ENCODE measurements at regions not wholly inside any gene's neighbourhood (a gene's known extent, or its start where the extent isn't known, plus 50 kb on each side); places are given as distances from the start of the nearest gene placed in this dataset.
A peak's percentile ranks its signal among the peaks of the same experiment; 100 is the strongest.
"Not testable (repeated sequence)": the region's sequence is repeated elsewhere in the genome, so short reads cannot be mapped to it uniquely, and the experiment has no call there.

DNA sequence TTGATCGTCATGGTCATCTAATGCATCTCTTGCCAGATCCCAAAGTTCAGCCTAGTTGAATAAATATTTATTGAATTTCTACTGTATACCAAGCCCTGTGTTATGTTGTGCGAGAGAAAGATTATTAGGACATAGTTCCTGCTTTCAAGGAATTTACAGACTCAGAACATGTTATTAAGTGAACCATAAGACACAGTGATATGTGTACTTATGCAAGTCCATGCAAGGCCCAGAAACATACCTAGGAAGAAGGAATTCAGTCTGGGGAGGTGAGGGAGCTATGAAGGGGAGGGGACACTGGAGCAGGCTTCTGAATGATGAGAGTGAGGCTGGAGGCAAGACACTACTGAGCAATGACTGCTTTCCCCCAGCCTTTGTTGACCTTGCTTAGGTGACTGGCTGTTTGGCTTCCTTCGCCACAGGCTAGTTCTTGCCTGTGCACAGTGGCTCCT is 81.4 kb downstream of the ACAA2 start:
- no peak for DNase-seq (ENCODE audit: low read depth in 2 of 2)

DNA sequence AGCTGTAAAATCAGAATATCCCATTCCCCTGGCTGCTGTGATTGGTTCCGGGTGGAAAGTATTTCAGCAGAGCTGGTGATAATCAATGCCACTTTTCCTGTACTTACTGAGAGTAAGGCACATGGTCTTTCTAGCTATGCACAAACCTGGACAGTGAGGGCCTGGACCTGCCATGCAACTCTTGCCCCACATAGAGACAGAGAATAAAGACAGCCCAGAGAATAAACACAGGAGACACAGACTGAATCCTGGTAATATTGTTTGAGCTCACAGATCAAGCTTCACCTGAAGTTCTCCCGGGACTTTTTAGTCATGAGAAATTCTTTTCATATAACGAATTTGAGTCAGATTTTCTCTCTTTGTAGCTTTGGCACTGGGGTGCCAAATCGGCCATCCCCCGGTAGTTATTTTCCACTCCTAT is 81.9 kb downstream of the ACAA2 start:
- DNase-seq (ENCODE audit: low read depth in 2 of 2) = no peak

DNA sequence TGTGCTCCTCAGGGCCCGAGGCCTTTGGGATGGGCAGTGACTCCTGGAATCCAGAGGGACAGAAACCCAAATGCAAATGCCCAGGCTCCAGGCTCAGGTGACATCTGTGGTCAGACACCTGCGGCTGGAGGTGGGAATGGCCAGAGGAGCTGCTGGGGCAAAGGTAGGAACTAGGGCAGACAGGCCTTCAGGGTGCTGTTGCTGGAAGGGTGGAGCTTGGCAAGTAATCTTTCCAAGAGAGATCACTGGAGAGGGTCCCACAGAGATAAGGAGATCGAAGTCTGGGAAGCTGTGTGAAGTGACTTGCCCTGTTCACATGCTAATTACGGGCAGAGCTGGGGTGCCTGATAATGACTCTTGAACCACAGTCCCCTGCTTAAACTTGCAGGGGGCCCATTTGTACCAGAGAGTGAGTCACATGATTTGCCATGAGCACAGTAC is 82.4 kb downstream of the ACAA2 start:
- no peak for DNase-seq (ENCODE audit: low read depth in 2 of 2)

DNA sequence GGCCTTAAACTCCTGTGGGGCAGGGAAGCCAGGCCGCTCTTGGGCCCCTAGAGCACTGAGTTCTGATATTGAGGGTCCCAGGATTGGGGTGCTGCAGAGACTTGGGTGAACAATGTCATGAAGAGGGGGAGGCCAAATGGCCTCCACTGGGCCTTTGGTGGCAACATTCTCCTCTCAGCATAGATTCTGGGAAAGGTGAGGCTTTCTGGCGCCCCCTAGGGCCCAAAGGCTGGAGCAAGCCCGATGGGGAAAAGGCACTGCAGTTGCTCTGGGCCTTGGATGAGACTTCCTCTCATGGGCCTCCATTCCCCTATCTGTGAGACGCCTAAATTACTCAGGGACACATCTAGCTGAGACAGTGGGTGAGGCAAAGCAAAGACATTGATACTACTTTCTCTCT is 84.8 kb downstream of the ACAA2 start:
- DNase-seq (ENCODE audit: low read depth in 2 of 2) = peak in 1 of 2 experiments; percentile 32

DNA sequence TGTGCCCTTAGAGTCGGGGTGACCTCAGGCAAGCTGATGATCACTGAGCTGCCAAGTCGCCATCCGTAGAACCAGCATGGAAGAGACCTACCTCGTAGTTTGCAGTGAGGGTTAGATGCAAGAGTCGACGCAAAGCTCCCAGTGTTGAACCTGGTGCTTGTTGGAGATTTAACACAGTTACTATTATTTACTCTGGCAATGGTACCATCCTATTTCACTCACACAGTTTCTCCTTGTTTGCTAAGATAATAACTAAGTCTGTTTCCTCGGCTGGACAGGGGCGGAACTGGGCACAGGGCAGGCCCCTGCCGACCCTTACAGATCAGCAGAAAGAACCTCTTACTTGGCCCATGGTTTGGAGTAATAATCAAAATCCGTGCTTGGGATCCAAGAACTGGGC is 85.5 kb downstream of the ACAA2 start:
- no peak for DNase-seq (ENCODE audit: low read depth in 2 of 2)

DNA sequence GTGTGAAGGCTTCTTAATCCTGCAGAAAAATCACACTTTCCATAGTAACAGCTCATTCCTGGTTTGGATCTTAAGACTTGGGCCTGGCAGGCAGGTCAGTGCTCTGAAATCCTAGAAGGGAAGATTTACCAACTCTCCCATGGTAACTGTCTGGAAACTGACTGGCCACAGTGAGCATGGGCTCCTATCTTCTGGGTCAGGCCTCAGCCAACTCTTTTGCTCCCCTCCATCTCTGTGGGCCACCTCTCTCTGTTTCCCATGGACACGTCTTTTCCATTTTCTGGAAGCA is 86.7 kb downstream of the ACAA2 start:
- no peak for DNase-seq (ENCODE audit: low read depth in 2 of 2)

DNA sequence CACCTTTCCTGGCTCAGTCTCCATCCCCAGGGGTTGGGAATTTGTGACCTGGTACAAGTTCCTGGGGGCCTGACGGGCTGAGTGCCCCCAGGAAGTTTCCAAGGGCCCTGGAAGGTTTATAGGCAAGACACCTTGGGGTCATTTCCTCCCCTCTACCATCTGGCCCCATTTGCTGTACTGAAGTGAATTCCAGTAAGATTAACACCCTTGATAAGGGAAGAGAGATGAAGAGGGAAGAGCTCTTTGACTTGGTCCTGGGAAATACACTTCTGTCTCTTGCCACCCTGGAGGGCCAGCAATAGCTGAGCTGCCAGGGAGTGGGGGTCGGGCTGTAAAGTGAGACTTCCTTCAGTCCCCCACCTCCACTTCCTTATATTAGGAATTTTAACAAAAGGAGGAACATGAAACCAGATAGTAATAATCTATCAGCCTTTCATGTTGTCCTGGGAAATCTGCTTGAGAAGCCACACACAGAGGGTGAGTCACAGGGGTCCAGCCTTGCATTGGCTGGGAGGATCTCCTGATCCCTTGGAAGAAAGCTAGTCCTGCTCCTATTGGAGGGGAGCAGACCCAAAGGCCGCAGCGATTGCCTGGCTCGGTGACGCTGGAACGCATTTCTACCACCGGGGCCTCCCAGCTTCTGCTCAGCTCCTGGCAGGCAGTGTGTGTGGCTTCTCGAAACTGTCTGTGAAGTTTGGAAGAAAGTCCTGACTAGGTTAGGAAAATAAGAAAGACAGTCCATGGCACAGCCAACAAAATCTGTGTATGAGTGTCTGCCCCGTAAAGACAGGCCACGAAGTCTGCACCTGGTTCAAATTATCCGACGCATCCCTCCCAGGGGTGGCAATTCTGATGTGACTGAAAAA is 87.3 kb downstream of the ACAA2 start:
- no peak for DNase-seq (ENCODE audit: low read depth in 2 of 2)

DNA sequence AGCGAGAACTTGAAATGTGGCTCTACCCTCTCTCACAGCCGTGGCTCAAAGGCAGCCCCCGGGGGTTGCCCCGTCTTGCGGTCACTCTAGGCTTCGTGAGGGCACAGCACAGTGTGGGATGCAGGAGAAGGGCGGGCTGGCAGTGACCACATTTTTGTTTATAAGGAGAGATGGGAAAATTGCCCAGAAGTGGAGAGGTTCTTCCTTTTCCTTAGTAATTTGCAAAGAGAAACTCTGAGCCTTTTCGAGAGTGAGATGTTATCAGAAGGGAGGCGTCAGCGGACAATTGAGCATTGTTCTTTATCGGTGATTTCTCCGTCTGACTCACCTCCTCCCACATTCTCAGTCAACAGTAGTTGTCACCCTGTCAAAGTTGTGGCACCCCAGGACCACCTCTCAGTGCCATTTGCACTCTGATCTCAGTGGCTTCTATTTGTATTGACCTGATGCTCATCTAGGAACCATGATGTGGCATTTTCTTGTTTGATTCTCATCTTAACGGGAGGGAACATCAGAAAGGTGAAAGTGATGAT is 89.6 kb downstream of the ACAA2 start:
- no peak for DNase-seq (ENCODE audit: low read depth in 2 of 2)

DNA sequence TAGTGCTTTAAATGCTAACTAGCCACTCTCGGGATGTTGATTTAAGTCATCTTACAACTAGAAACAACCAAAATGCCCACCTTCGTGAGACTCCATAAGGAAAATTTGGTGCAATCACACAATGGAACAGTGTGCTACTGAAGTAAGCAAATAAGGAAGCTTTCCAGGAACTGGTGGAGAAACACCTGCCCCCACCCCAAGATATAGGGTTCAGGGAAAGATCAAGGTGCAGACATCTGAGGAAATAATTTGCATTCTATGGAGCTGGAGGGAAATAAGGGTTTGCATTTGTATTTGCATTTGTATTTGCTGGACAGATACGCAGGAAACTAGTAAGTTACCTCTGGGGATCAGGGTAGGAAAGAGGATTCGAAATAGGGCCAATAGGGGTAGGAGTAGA is 90.9 kb downstream of the ACAA2 start:
- no peak for DNase-seq (ENCODE audit: low read depth in 2 of 2)

DNA sequence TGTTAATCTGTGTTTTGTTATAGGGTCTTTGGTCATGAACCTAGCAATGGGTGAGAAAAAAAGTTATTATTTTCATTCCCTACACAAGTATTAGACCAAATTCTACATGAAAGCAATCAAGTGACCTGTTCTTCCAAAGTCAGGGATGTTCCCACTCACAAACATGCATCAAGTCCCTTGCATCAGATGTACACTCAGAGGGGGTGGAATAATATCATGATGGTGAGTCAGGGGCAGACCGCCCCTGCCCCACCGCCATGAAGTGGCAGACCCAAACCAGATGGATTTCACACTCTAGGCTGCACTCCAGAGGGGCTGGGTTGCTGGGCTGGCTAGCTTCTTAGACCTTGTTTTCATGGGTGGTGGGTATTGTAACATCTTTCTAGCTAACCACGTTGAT is 91.4 kb downstream of the ACAA2 start:
- no peak for DNase-seq (ENCODE audit: low read depth in 2 of 2)

DNA sequence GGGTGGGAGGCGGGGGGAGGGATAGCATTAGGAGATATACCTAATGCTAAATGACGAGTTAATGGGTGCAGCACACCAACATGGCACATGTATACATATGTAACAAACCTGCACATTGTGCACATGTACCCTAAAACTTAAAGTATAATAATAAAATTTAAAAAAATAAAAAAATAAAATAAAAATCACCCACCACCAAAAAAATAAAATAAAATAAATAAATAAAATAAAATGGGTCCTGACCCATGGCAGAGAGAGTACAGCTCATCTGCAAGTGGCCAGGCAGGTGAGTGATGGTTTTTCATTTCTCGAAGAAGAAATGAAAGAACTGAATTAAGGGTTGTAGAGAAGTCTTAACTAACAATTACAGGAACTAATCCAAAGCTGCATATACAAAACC is 92.4 kb downstream of the ACAA2 start:
- DNase-seq (ENCODE audit: low read depth in 2 of 2) = not testable (repeated sequence)

DNA sequence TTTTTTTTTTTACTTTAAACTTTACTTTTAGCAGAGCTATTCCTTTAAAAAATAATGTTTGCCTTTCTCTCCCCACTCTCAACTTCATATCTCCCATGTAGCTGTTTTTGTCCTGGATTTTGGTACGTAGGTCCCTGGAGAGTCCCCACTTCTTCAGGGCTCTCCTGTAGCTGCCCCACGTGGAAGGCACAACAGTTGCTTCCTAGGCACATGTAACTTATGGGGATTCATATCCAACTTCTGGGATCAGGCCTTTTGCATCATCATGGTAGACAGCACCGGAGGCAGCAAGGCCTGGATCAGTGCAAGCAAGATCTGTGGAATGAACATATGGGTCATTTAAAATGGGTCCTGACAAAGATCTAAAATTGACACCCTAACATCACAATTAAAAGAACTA is 95.7 kb downstream of the ACAA2 start:
- DNase-seq (ENCODE audit: low read depth in 2 of 2) = no peak

DNA sequence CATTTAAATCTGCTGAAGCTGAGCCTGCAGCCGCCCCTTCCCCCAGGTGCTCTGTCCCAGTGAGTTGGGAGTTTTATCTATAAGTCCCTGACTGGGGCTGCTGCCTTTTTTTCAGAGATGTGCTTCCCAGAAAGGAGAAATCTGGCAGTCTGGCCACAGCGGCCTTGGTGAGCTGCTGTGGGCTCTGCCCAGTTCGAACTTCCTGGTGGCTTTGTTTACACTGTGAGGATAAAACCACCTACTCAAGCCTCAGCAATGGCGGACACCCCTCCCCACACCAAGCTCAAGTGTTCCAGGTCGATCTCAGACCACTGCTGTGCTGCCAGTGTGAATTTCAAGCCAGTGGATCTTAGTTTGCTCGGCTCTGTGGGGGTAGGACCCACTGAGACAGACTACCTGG is 97.3 kb downstream of the ACAA2 start:
- DNase-seq (ENCODE audit: low read depth in 2 of 2) = no peak

DNA sequence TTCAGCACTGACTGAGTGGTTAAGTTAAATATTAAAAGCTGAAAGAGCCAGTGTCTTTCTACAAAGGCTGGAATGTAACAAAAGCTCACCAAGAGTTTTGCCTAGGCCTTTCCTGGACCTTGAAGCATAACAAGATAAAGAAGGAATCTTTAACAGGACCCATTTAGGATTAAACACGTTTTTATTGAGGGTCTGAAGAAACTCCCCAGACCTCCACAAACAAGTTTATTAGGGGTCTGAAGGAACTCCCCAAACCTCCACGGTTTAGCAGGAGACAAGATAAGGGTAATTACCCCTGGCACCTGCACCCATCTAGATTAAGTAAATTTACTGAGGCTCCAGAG is 104.0 kb downstream of the ACAA2 start:
- DNase-seq (ENCODE audit: low read depth in 2 of 2) = no peak

DNA sequence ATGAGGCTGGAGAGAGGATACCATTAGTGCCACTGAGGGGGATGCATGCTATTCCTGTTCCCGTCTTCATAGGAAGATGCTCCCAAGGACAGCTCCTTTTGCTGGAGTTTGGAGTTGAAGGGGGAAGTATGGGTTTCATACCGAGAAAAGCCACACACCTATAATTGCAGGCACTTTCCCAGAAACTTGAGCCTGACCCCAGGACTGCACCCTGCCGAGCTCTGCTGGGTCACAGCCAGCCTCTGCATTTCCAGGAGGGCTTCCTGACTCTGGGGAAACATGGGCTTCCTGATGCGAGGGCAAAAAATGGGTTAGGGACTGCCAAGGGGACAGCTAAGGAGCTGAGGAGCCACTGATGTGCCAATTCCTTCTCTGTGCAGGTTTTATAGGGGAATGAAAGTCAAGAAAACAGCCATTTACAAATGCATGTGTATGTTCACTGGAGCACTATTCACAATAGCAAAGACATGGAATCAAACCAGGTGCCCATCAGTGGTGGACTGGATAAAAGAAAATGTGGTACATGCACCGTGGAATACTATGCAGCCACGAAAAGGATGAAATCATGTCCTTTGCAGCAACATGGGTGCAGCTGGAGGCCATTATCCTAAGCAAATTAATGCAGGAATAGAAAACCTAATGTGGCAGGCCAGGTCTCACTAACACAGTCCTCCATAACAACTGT is 104.5 kb downstream of the ACAA2 start:
- DNase-seq (ENCODE audit: low read depth in 2 of 2) = no peak

DNA sequence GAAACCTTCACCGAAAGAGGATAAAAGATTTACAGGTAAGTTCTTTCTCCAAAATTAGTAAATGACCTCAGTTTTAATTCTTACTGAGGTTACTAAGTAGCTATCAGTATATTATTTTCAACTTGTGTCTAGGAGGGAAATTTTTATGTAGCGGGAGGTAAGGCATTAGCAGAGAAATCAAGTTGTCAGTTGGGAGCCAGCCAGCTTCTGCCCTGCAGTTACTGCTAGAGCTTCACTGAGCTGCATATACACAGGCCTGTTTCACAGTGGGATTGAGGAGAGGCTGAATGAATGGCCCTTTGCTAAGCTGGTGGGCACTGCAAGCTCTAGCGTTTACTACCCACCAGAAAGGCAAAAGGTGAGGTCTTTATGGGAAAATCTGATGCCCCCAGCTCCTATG is 105.7 kb downstream of the ACAA2 start:
- no peak for DNase-seq (ENCODE audit: low read depth in 2 of 2)

DNA sequence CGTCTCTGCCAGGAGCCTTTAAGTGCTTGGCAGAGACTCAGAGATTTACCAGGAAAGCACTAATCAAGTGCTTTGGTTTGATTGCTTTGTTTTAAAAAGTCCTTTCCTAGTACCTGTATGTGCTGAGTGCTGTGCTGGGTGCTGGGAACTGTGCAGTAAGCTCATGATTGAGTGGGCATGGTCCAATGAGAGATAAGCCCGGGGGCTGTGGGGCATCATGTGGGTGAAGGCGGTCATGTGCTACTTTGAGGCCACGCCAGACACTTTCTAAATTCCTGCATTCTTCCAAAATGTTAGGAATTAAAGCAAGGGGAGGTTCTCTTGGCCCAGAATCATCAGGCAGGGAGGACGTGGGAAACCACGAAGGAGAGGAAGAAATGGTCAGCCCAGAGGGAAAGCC is 109.0 kb downstream of the ACAA2 start:
- no peak for DNase-seq (ENCODE audit: low read depth in 2 of 2)

DNA sequence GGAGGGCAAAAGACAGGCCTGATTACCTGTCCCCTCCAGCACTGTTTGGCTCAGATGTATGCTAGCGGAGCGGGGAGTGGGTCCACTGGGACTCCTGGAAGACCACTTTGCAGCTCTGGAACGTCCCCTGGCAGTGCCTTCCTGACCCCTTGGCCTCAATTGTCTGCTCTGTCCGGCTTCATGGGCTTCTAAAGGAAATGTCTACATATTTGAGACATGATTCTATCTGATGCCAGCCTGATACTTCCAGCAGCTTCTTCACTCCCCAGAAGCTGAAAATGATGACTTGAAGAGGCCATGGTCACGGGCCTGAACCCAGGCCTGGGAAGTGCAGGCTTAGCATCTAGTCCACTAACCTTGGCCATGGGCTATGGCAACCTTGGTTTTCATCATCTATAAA is 112.1 kb downstream of the ACAA2 start:
- DNase-seq (ENCODE audit: low read depth in 2 of 2) = no peak

DNA sequence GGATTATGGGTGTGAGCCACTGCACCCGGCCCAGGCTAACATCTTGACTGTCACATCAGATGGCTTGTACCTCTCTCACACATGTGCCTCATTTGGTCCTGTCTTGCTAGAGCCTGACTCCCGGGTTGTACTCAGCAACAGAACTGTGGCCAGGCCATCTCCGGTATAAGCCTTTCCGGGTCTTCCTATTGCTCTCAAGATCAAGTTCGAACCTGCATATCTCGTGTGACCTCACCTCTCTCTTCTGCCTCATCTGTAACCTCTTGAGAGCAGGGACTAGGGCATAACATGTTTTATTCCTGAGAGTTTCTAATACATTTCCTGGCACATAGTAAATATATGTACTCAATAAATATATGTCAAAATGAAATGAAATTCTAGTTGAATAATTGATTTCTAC is 114.0 kb downstream of the ACAA2 start:
- DNase-seq (ENCODE audit: low read depth in 2 of 2) = no peak

DNA sequence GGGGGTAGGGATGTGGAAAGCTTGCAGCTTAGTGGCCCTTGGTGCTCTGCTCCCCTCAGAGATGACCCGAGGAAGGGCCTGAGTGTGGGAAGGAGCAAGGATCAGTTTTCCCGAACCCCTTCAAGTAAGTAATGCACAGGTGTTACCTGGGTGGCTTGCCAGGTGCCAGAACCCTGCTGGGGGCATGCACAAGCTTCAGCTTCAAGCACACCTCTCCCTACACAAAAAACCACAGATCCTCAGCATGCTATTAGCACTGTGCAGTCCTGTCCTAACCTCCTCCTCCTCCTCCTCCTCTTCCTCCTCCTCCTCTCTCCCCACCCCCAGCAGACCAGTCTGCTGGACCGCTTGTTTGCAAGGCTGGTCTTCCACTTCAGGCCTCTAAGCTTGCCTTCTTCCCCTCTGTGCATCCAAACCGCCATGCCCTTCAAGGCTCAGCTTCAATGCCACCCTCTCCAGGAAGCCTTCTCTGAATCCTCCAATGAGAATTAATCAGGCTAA is 114.8 kb downstream of the ACAA2 start:
- no peak for DNase-seq (ENCODE audit: low read depth in 2 of 2)

DNA sequence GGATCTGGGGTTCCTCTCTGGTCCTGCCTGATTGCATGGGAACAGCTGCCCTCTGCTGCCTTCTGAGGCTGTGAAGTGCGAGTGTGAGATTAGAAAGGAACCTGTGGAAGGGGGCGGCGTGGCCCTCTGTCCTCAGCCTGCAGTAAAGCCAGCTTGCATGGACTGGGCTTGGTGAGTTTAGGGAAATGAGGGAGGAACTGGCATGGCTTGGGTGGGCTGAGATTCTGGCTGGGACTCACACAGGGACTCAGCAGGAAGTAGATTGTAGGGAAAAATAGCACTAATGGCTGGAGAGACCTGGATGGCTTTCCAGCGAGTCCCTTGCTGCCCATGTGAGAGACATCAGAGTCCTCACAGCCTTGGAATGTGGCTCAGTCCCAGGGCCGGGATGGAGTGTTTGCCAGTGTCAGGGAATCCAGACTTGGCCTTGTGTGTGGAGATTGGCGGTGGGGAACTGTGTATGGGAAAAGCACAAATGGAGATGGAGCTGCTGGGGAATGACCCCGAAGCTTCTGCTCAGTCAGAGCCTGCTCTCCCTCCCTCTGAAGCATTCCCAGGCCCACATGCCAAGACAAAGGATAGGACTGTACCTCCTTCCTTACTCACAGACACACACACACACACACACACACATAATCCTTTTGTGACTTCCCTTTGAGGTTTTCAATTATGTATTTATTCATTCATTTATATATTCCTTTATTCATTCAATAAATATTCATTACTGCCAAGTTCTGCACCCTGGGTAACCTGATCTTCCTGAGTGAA is 115.4 kb downstream of the ACAA2 start:
- DNase-seq (ENCODE audit: low read depth in 2 of 2) = no peak

DNA sequence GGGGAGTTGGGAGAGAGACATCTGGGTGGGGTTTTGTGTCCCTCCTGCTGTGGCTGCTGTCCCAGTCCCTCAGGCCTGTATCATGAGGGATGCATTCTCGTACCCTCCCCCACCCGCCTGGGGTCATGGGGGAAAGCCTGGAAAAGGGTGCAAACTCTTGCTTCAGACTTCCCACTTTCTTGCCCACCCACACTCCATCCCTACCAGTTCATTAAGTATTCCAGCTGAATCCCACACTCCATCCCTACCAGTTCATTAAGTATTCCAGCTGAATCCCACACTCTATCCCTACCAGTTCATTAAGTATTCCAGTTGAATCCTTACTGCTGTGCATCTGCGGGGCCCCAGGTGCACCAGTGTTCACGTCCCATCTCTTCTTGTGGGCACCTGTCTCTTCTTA is 116.3 kb downstream of the ACAA2 start:
- DNase-seq (ENCODE audit: low read depth in 2 of 2) = no peak
